ENCODE measurements at regions not wholly inside any gene's neighbourhood (a gene's known extent, or its start where the extent isn't known, plus 50 kb on each side); places are given as distances from the start of the nearest gene placed in this dataset.

GRCh38 chr1:87929906-87930305 lies 601.2 kb downstream of the LMO4 start:
- ChIA-PET POLR2A (no interaction called here), CTCF (interaction anchor here (1.5 to 2.0 kb wide), 2 partner anchors 18 to 109 kb away, joined by 3 to 6 read pairs; no protein-coding TSS in a partner anchor)
- TF ChIP-seq CTCF (IDR thresholded peaks at IDR 0.05; ENCODE audit: control extremely low read depth, extremely low read depth, low read depth, missing control alignments), result no peak
- DNase-seq (ENCODE audit: extremely low spot score), result no peak

GRCh38 chr1:87930796-87931195 lies 602.1 kb downstream of the LMO4 start:
- TF ChIP-seq CTCF (IDR thresholded peaks at IDR 0.05; ENCODE audit: control extremely low read depth, extremely low read depth, low read depth, missing control alignments), result no peak
- CTCF ChIA-PET, result interaction anchor here (0.9 to 2.4 kb wide), 5 partner anchors 16 to 110 kb away, joined by 3 to 13 read pairs (median 3); no protein-coding TSS in a partner anchor
- POLR2A ChIA-PET, result no interaction called here
- DNase-seq (ENCODE audit: extremely low spot score), result no peak

- DNase-seq (ENCODE audit: extremely low spot score), result no peak
- ChIA-PET POLR2A (no interaction called here), CTCF (interaction anchor here (1.4 to 2.4 kb wide), 4 partner anchors 9 to 21 kb away, joined by 4 to 13 read pairs (median 5); no protein-coding TSS in a partner anchor)
- TF ChIP-seq CTCF (IDR thresholded peaks at IDR 0.05; ENCODE audit: control extremely low read depth, extremely low read depth, low read depth, missing control alignments), result no peak
These were observed 604.5 kb downstream of the LMO4 start for GRCh38 chr1:87933171-87933570.

GRCh38 chr1:87935130-87935529 lies 606.5 kb downstream of the LMO4 start:
- DNase-seq (ENCODE audit: extremely low spot score), result no peak
- no peak for TF ChIP-seq CTCF (IDR thresholded peaks at IDR 0.05; ENCODE audit: control extremely low read depth, extremely low read depth, low read depth, missing control alignments)
- ChIA-PET CTCF (interaction anchor here (1.9 kb wide), 1 partner anchor 18 kb away, joined by 6 read pairs; no protein-coding TSS in a partner anchor), POLR2A (no interaction called here)

GRCh38 chr1:87937831-87938395 lies 609.2 kb downstream of the LMO4 start:
- ChIA-PET POLR2A (no interaction called here), CTCF (no interaction called here)
- no peak for TF ChIP-seq CTCF (IDR thresholded peaks at IDR 0.05; ENCODE audit: control extremely low read depth, extremely low read depth, low read depth, missing control alignments)
- no peak for DNase-seq (ENCODE audit: extremely low spot score)

- CTCF ChIA-PET, result no interaction called here
- DNase-seq (ENCODE audit: extremely low spot score), result no peak
- POLR2A ChIA-PET, result no interaction called here
- TF ChIP-seq CTCF (IDR thresholded peaks at IDR 0.05; ENCODE audit: control extremely low read depth, extremely low read depth, low read depth, missing control alignments), result no peak
These were observed 610.0 kb downstream of the LMO4 start for GRCh38 chr1:87938631-87939030.

Measured in GM10248 (cell line).